ENCODE measurements at regions not wholly inside any gene's neighbourhood (a gene's known extent, or its start where the extent isn't known, plus 50 kb on each side); places are given as distances from the start of the nearest gene placed in this dataset.

DNA sequence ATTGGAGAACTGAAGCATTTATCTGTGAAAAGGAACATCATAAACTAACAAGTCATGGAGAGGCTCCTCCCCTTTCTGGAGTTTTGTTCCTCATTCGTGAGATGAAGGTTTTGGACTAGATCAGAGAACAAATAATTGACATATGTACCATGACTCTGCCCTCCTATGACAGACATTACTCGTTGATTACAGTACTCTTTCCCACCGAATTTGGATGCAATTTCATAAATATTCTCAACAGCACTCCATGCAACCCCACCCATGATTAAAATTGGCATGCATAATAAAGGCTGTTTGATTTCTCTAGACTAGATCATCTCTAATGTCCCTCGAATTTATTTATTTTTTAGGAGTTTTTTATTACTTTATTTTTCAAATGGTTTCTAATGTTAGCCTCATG is 258.9 kb upstream of the LDB2 start:
- H3K4me3 ChIP-seq (ENCODE audit: control insufficient read depth in 2 of 3, extremely low read depth in 1 of 3, insufficient read depth in 2 of 3, low read depth in 1 of 3, low read length in 3 of 3): no peak overlapping the region
- DNase-seq (ENCODE audit: low read depth, low spot score): no peak
- no peaks in the 10 kb centered on the region for H3K79me2 ChIP-seq (ENCODE audit: control insufficient read depth, insufficient read depth, low read length)
- no peaks in the 10 kb centered on the region for H3K4me1 ChIP-seq (ENCODE audit: control insufficient read depth, extremely low read depth, insufficient read depth, low read length)
- H3K9ac ChIP-seq (ENCODE audit: control insufficient read depth, extremely low read depth, insufficient read depth, low read length): no peak overlapping the region
- H2AFZ ChIP-seq (ENCODE audit: control insufficient read depth, low read length): no peak overlapping the region
- no peak for FAIRE-seq
- H3K27ac ChIP-seq (ENCODE audit: control insufficient read depth, insufficient read depth, low read length): no peak overlapping the region
- no peaks in the 10 kb centered on the region for H3K27me3 ChIP-seq (ENCODE audit: control insufficient read depth, extremely low read depth, insufficient read depth, low read length)
- TF ChIP-seq CTCF (optimal IDR thresholded peaks at IDR 0.05 in 1 of 3, IDR thresholded peaks at IDR 0.05 in 1 of 3, conservative IDR thresholded peaks at IDR 0.05 in 1 of 3; ENCODE audit: extremely low read depth in 1 of 3, insufficient read depth in 2 of 3, low read length in 3 of 3) (no peak), EZH2 (IDR thresholded peaks at IDR 0.05; ENCODE audit: low read length) (no peak)
- dilution Hi-C loops (cut with MboI; ENCODE audit: extremely low pct_ligation_motif_present, low sequenced_read_pairs): no loop called here
- no peaks in the 10 kb centered on the region for H3K9me1 ChIP-seq (ENCODE audit: control insufficient read depth, extremely low read depth, insufficient read depth, low read length)
- no peak overlapping the region for H3K4me2 ChIP-seq (ENCODE audit: control insufficient read depth, extremely low read depth, insufficient read depth, low read depth, low read length)
- no peaks in the 10 kb centered on the region for H4K20me1 ChIP-seq (ENCODE audit: control insufficient read depth, extremely low read depth, insufficient read depth, low read length)
- no peaks in the 10 kb centered on the region for H3K9me3 ChIP-seq (ENCODE audit: control insufficient read depth, low read depth, low read length)
- H3K36me3 ChIP-seq (ENCODE audit: control insufficient read depth in 2 of 2, extremely low read depth in 1 of 2, insufficient read depth in 2 of 2, low read length in 2 of 2): no peaks in the 10 kb centered on the region

GRCh38 chr4:17155486-17155885 is 257.0 kb upstream of the LDB2 start:
- no peak overlapping the region for H2AFZ ChIP-seq (ENCODE audit: control insufficient read depth, low read length)
- no peaks in the 10 kb centered on the region for H3K4me1 ChIP-seq (ENCODE audit: control insufficient read depth, extremely low read depth, insufficient read depth, low read length)
- H3K79me2 ChIP-seq (ENCODE audit: control insufficient read depth, insufficient read depth, low read length): no peaks in the 10 kb centered on the region
- FAIRE-seq (no peak), DNase-seq (ENCODE audit: low read depth, low spot score) (no peak)
- no peak overlapping the region for H3K4me3 ChIP-seq (ENCODE audit: control insufficient read depth in 2 of 3, extremely low read depth in 1 of 3, insufficient read depth in 2 of 3, low read depth in 1 of 3, low read length in 3 of 3)
- no peaks in the 10 kb centered on the region for H3K36me3 ChIP-seq (ENCODE audit: control insufficient read depth in 2 of 2, extremely low read depth in 1 of 2, insufficient read depth in 2 of 2, low read length in 2 of 2)
- no peak overlapping the region for H3K9ac ChIP-seq (ENCODE audit: control insufficient read depth, extremely low read depth, insufficient read depth, low read length)
- TF ChIP-seq CTCF (optimal IDR thresholded peaks at IDR 0.05 in 1 of 3, IDR thresholded peaks at IDR 0.05 in 1 of 3, conservative IDR thresholded peaks at IDR 0.05 in 1 of 3; ENCODE audit: extremely low read depth in 1 of 3, insufficient read depth in 2 of 3, low read length in 3 of 3): no peak
- TF ChIP-seq EZH2 (IDR thresholded peaks at IDR 0.05; ENCODE audit: low read length): no peak
- no peaks in the 10 kb centered on the region for H3K27me3 ChIP-seq (ENCODE audit: control insufficient read depth, extremely low read depth, insufficient read depth, low read length)
- dilution Hi-C loops (cut with MboI; ENCODE audit: extremely low pct_ligation_motif_present, low sequenced_read_pairs): no loop called here
- no peaks in the 10 kb centered on the region for H3K9me3 ChIP-seq (ENCODE audit: control insufficient read depth, low read depth, low read length)
- no peak overlapping the region for H3K4me2 ChIP-seq (ENCODE audit: control insufficient read depth, extremely low read depth, insufficient read depth, low read depth, low read length)
- H3K27ac ChIP-seq (ENCODE audit: control insufficient read depth, insufficient read depth, low read length): no peak overlapping the region
- no peaks in the 10 kb centered on the region for H4K20me1 ChIP-seq (ENCODE audit: control insufficient read depth, extremely low read depth, insufficient read depth, low read length)
- no peaks in the 10 kb centered on the region for H3K9me1 ChIP-seq (ENCODE audit: control insufficient read depth, extremely low read depth, insufficient read depth, low read length)

Measured in keratinocyte (primary cell).